Caco-2 (cell line): ENCODE measurements at regions not wholly inside any gene's neighbourhood (a gene's known extent, or its start where the extent isn't known, plus 50 kb on each side); places are given as distances from the start of the nearest gene placed in this dataset.

Source experiments
- BruUV-seq: library from RNA; stranded (reverse); fragments of 400-500 nt; replicated peaks from 2 replicates; lab custom pipeline; 2021; lab: Mats Ljungman, UMichigan
- CTCF ChIA-PET: fragments of 300-600 bp; sonication (Branson Sonifier 250); formaldehyde crosslinking; loops from one replicate; lab custom pipeline; 2022; ENCODE audit warnings: antibody characterized with exemption; lab: Charles Lee
- POLR2A ChIA-PET: fragments of 300-600 bp; sonication (Branson Sonifier 250); formaldehyde crosslinking; loops from one replicate; lab custom pipeline; 2022; ENCODE audit warnings: antibody characterized with exemption; lab: Charles Lee
- DNase-seq, 2 experiments: peaks; one replicate each; pipeline versions ENCODE4 v3.0.0 to v3.0.0-alpha.2; 2020 to 2022
- H3K27me3 ChIP-seq: replicated peaks from 2 replicates; pipeline ENCODE4 v1.6.0; 2011; ENCODE audit warnings: low read length; ENCODE audit not compliant: control insufficient read depth, insufficient read depth
- H3K36me3 ChIP-seq: 2 replicates; pipeline ENCODE4 v1.5.1; 2011; ENCODE audit warnings: low read length; ENCODE audit not compliant: control insufficient read depth, insufficient read depth
- H3K4me1 ChIP-seq: fragments of 250-450 bp; sonication (Bioruptor Pico); 2 replicates; pipeline ENCODE4 v1.5.1; 2020; ENCODE audit warnings: mild to moderate bottlenecking
- H3K4me3 ChIP-seq: 2 replicates; pipeline ENCODE4 v1.5.1; 2011; ENCODE audit warnings: low read depth, mild to moderate bottlenecking, control low read depth, low read length
- H3K9me3 ChIP-seq: fragments of 250-450 bp; sonication (Bioruptor Pico); 2 replicates; pipeline ENCODE4 v1.5.1; 2020; ENCODE audit warnings: mild to moderate bottlenecking, moderate library complexity
- H3K27ac Mint-ChIP-seq: one replicate; pipeline ENCODE4 v1.8.0; 2022; ENCODE audit warnings: mixed read lengths; ENCODE audit not compliant: unreplicated experiment
- H3K27me3 Mint-ChIP-seq: one replicate; pipeline ENCODE4 v1.8.0; 2022; ENCODE audit warnings: mixed read lengths; ENCODE audit not compliant: insufficient read depth, unreplicated experiment
- H3K36me3 Mint-ChIP-seq: one replicate; pipeline ENCODE4 v1.8.0; 2022; ENCODE audit warnings: mild to moderate bottlenecking, mixed read lengths; ENCODE audit not compliant: insufficient read depth, unreplicated experiment
- H3K4me1 Mint-ChIP-seq: one replicate; pipeline ENCODE4 v1.8.0; 2022; ENCODE audit warnings: low read depth, mixed read lengths; ENCODE audit not compliant: unreplicated experiment
- H3K4me3 Mint-ChIP-seq: one replicate; pipeline ENCODE4 v1.8.0; 2022; ENCODE audit warnings: mild to moderate bottlenecking, moderate library complexity, mixed read lengths; ENCODE audit not compliant: unreplicated experiment
- H3K9me3 Mint-ChIP-seq: one replicate; pipeline ENCODE4 v1.8.0; 2022; ENCODE audit warnings: mixed read lengths; ENCODE audit not compliant: unreplicated experiment
- CTCF ChIP-seq, 2 experiments: fragments of 200-600 bp in 1 of 2; IDR thresholded peaks; 1 replicate in 1 of 2; 2 replicates in 1 of 2; pipeline versions ENCODE4 v1.5.1 to v1.8.0; 2011 to 2022; ENCODE audit warnings: antibody characterized with exemption in 1 of 2, control low read depth in 1 of 2, inconsistent platforms in 1 of 2, low read depth in 1 of 2, low read length in 1 of 2, mild to moderate bottlenecking in 1 of 2, moderate library complexity in 1 of 2; ENCODE audit not compliant: insufficient read depth in 1 of 2, severe bottlenecking in 1 of 2, unreplicated experiment in 1 of 2
- intact Hi-C: fragments of 100-400 bp; cut with micrococcal nuclease; formaldehyde crosslinking; loops from one replicate; pipeline ENCODE4 v1.10.0; 2022; ENCODE audit not compliant: unreplicated experiment

GRCh38 chr6:166785131-166785530 lies 158.1 kb upstream of the RPS6KA2 start:
- no peak overlapping the region for H3K27ac Mint-ChIP-seq
- H3K9me3 Mint-ChIP-seq = no peaks in the 10 kb centered on the region
- ChIA-PET POLR2A (no interaction called here), CTCF (interaction anchor here (1.1 kb wide), 1 partner anchor 10 kb away, joined by 7 read pairs; no protein-coding TSS in a partner anchor)
- Histone ChIP-seq H3K36me3 (no peaks in the 10 kb centered on the region), H3K4me3 (no peak overlapping the region), H3K27me3 (no peaks in the 10 kb centered on the region), H3K4me1 (no peaks in the 10 kb centered on the region), H3K9me3 (no peaks in the 10 kb centered on the region)
- TF ChIP-seq CTCF (IDR thresholded peaks at IDR 0.05; ENCODE audit: insufficient read depth in 1 of 2, low read depth in 1 of 2, low read length in 1 of 2, severe bottlenecking in 1 of 2, unreplicated experiment in 1 of 2) = no peak
- DNase-seq = no peak
- no peak overlapping the region for H3K4me3 Mint-ChIP-seq
- no peaks in the 10 kb centered on the region for H3K4me1 Mint-ChIP-seq
- H3K36me3 Mint-ChIP-seq = no peaks in the 10 kb centered on the region
- H3K27me3 Mint-ChIP-seq = peaks cover 3% of the 10 kb centered on the region
- no TSS peak for BruUV-seq
- intact Hi-C loops = loop anchor here (10.0 kb wide), 1 partner anchor 80 kb away; no protein-coding TSS in a partner anchor

DNA sequence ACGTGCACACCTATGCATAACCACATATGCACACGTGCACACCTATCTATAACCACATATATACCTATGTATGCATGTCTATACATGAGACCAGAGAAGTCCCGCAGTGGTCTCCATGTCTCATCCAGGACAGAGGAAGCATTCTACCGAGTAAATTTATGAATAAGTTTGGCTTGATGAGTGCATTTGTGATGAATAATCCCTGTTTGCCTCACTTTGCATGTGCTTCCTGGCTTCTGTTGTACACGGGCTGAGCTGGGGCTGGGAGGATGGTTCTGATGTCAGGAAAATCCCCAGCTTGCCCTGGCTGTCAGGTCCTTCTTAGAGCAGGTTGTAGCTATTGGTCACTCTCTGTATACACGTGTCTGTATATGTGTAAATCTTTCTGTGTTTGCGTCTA lies 157.6 kb upstream of the RPS6KA2 start:
- ChIA-PET CTCF (interaction anchor here (1.1 kb wide), 1 partner anchor 9 kb away, joined by 7 read pairs; no protein-coding TSS in a partner anchor), POLR2A (no interaction called here)
- H3K27me3 ChIP-seq = no peaks in the 10 kb centered on the region
- no peaks in the 10 kb centered on the region for H3K9me3 ChIP-seq
- no peak overlapping the region for H3K4me3 ChIP-seq
- Mint-ChIP-seq H3K4me1 (no peaks in the 10 kb centered on the region), H3K36me3 (no peaks in the 10 kb centered on the region), H3K9me3 (no peaks in the 10 kb centered on the region), H3K4me3 (no peak overlapping the region), H3K27ac (no peak overlapping the region), H3K27me3 (no peaks in the 10 kb centered on the region)
- TF ChIP-seq CTCF (IDR thresholded peaks at IDR 0.05; ENCODE audit: insufficient read depth in 1 of 2, low read depth in 1 of 2, low read length in 1 of 2, severe bottlenecking in 1 of 2, unreplicated experiment in 1 of 2) = no peak
- no peaks in the 10 kb centered on the region for H3K4me1 ChIP-seq
- DNase-seq = no peak
- intact Hi-C loops = loop anchor here (10.0 kb wide), 1 partner anchor 80 kb away; no protein-coding TSS in a partner anchor
- no TSS peak for BruUV-seq
- H3K36me3 ChIP-seq = no peaks in the 10 kb centered on the region

GRCh38 chr6:166782520-166782919 lies 155.5 kb upstream of the RPS6KA2 start:
- Histone ChIP-seq H3K9me3 (no peaks in the 10 kb centered on the region), H3K4me1 (no peaks in the 10 kb centered on the region), H3K36me3 (no peaks in the 10 kb centered on the region), H3K4me3 (no peak overlapping the region), H3K27me3 (no peaks in the 10 kb centered on the region)
- BruUV-seq = no TSS peak
- intact Hi-C loops = loop anchor here (10.0 kb wide), 1 partner anchor 82 kb away; no protein-coding TSS in a partner anchor
- ChIA-PET CTCF (no interaction called here), POLR2A (no interaction called here)
- H3K4me1 Mint-ChIP-seq = no peaks in the 10 kb centered on the region
- H3K27me3 Mint-ChIP-seq = peaks cover 2% of the 10 kb centered on the region
- H3K4me3 Mint-ChIP-seq = no peak overlapping the region
- H3K9me3 Mint-ChIP-seq = no peaks in the 10 kb centered on the region
- no peak for TF ChIP-seq CTCF (IDR thresholded peaks at IDR 0.05; ENCODE audit: insufficient read depth in 1 of 2, low read depth in 1 of 2, low read length in 1 of 2, severe bottlenecking in 1 of 2, unreplicated experiment in 1 of 2)
- DNase-seq = no peak
- no peaks in the 10 kb centered on the region for H3K36me3 Mint-ChIP-seq
- H3K27ac Mint-ChIP-seq = no peak overlapping the region
